Right renal cortex interstitium (tissue), 3 donors: ENCODE measurements at regions not wholly inside any gene's neighbourhood (a gene's known extent, or its start where the extent isn't known, plus 50 kb on each side); places are given as distances from the start of the nearest gene placed in this dataset.

Experiments
- DNase-seq, 3 donors: peaks; one replicate each; pipeline ENCODE4 v3.0.0-alpha.2; 2013; ENCODE audit warnings: low read depth in 3 of 3, low spot score in 2 of 3

- DNase-seq: no peak
Measured at GRCh38 chr2:62284471-62284870, 88.6 kb downstream of the B3GNT2 start.

DNA sequence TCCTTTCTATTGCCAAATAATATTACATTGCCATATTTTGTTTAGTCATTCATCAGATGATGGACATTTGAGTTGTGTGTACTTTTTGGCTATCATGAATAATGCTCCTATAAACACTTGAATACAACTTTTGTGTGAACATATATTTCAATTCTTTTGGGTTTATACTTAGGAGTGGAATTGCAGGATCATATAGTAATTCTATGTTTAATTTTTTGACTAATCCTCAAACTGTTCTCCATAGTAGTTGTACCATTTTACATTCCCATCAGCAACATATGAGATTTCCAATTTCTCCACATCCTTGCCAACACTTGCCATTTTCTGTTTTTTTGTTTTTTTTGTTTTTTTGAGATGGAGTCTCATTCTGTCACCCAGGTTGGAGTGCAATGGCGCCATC is 87.2 kb downstream of the B3GNT2 start:
- DNase-seq: no peak

- DNase-seq: no peak
Measured at GRCh38 chr2:62281663-62282062, 85.7 kb downstream of the B3GNT2 start.

GRCh38 chr2:62277688-62278087 is 81.8 kb downstream of the B3GNT2 start:
- DNase-seq: no peak
